ENCODE measurements at regions not wholly inside any gene's neighbourhood (a gene's known extent, or its start where the extent isn't known, plus 50 kb on each side); places are given as distances from the start of the nearest gene placed in this dataset.

- Histone ChIP-seq H3K4me1 (no peaks in the 10 kb centered on the region), H3K4me3 (no peak overlapping the region), H3K27ac (no peak overlapping the region), H3K27me3 (no peaks in the 10 kb centered on the region), H3K36me3 (no peaks in the 10 kb centered on the region), H3K9me3 (no peaks in the 10 kb centered on the region)
- TF ChIP-seq CTCF (IDR thresholded peaks at IDR 0.05) (no peak), POLR2AphosphoS5 (IDR thresholded peaks at IDR 0.05) (no peak), POLR2A (IDR thresholded peaks at IDR 0.05) (no peak), EP300 (IDR thresholded peaks at IDR 0.05) (no peak)
- ATAC-seq, result no peak
- WGBS, 2 donors (ENCODE audit: low coverage in 1 of 2), result 26 to 32% methylated on average over 3 of the region's 3 CpGs
Observed at GRCh38 chr1:69455718-69456117, 112.0 kb upstream of the LRRC7 start.

GRCh38 chr1:69459244-69459643 is 108.5 kb upstream of the LRRC7 start:
- TF ChIP-seq POLR2A (IDR thresholded peaks at IDR 0.05) (no peak), POLR2AphosphoS5 (IDR thresholded peaks at IDR 0.05) (no peak), CTCF (IDR thresholded peaks at IDR 0.05) (no peak), EP300 (IDR thresholded peaks at IDR 0.05) (no peak)
- no peaks in the 10 kb centered on the region for H3K27me3 ChIP-seq
- peaks cover 0 to 6% (median 0%) of the 10 kb centered on the region in 3 donors for H3K9me3 ChIP-seq
- H3K4me1 ChIP-seq, result no peaks in the 10 kb centered on the region
- no peak for ATAC-seq
- no peak overlapping the region for H3K27ac ChIP-seq
- no peaks in the 10 kb centered on the region for H3K36me3 ChIP-seq
- H3K4me3 ChIP-seq, result no peak overlapping the region

GRCh38 chr1:69475021-69475420 is 92.7 kb upstream of the LRRC7 start:
- Histone ChIP-seq H3K9me3 (no peaks in the 10 kb centered on the region), H3K36me3 (no peaks in the 10 kb centered on the region), H3K27me3 (no peaks in the 10 kb centered on the region), H3K27ac (no peak overlapping the region), H3K4me3 (no peak overlapping the region), H3K4me1 (no peaks in the 10 kb centered on the region)
- TF ChIP-seq CTCF (IDR thresholded peaks at IDR 0.05) (no peak), POLR2A (IDR thresholded peaks at IDR 0.05) (no peak), POLR2AphosphoS5 (IDR thresholded peaks at IDR 0.05) (no peak), EP300 (IDR thresholded peaks at IDR 0.05) (no peak)
- 62 to 83% methylated on average over 1 to 2 of the region's 2 CpGs for WGBS, 2 donors (ENCODE audit: low coverage in 1 of 2)
- ATAC-seq, result no peak

GRCh38 chr1:69479734-69480133 is 88.0 kb upstream of the LRRC7 start:
- no peaks in the 10 kb centered on the region for H3K27me3 ChIP-seq
- WGBS, 2 donors (ENCODE audit: low coverage in 1 of 2), result 53% methylated on average over 1 of the region's 1 CpG; no CpG with 5 or more reads in 1 of the 2 donors
- H3K36me3 ChIP-seq, result no peaks in the 10 kb centered on the region
- H3K27ac ChIP-seq, result no peak overlapping the region
- H3K9me3 ChIP-seq, result no peaks in the 10 kb centered on the region
- no peak for ATAC-seq
- no peak overlapping the region for H3K4me3 ChIP-seq
- TF ChIP-seq POLR2A (IDR thresholded peaks at IDR 0.05) (no peak), CTCF (IDR thresholded peaks at IDR 0.05) (no peak), POLR2AphosphoS5 (IDR thresholded peaks at IDR 0.05) (no peak), EP300 (IDR thresholded peaks at IDR 0.05) (no peak)
- H3K4me1 ChIP-seq, result no peaks in the 10 kb centered on the region

GRCh38 chr1:69483246-69483645 is 84.5 kb upstream of the LRRC7 start:
- WGBS, 2 donors (ENCODE audit: low coverage in 1 of 2), result 66 to 93% methylated on average over 1 to 2 of the region's 2 CpGs
- Histone ChIP-seq H3K27ac (no peak overlapping the region), H3K4me3 (no peak overlapping the region)

More at GRCh38 chr1:69483246-69483645, 84.5 kb upstream of the LRRC7 start:
- H3K9me3 ChIP-seq, result no peaks in the 10 kb centered on the region
- H3K36me3 ChIP-seq, result no peaks in the 10 kb centered on the region
- no peak for TF ChIP-seq EP300 (IDR thresholded peaks at IDR 0.05)
- TF ChIP-seq POLR2A (IDR thresholded peaks at IDR 0.05), result no peak
- TF ChIP-seq POLR2AphosphoS5 (IDR thresholded peaks at IDR 0.05), result no peak
- TF ChIP-seq CTCF (IDR thresholded peaks at IDR 0.05), result no peak
- ATAC-seq, result no peak
- no peaks in the 10 kb centered on the region for H3K4me1 ChIP-seq
- no peaks in the 10 kb centered on the region for H3K27me3 ChIP-seq

Measured in gastroesophageal sphincter (tissue), 4 donors.